ENCODE measurements at regions not wholly inside any gene's neighbourhood (a gene's known extent, or its start where the extent isn't known, plus 50 kb on each side); places are given as distances from the start of the nearest gene placed in this dataset.

GRCh38 chr6:21494505-21494904 lies 99.0 kb upstream of the SOX4 start:
- no peak for DNase-seq (ENCODE audit: insufficient read length)
- TF ChIP-seq TAF1 (IDR thresholded peaks at IDR 0.05; ENCODE audit: borderline replicate concordance, low read depth, low read length) (no peak), POLR2AphosphoS5 (IDR thresholded peaks at IDR 0.05; ENCODE audit: low read depth, low read length) (no peak), POLR2A (IDR thresholded peaks at IDR 0.05; ENCODE audit: low read depth, low read length) (no peak)
- no peak for FAIRE-seq

- TF ChIP-seq POLR2AphosphoS5 (IDR thresholded peaks at IDR 0.05; ENCODE audit: low read depth, low read length) (no peak), POLR2A (IDR thresholded peaks at IDR 0.05; ENCODE audit: low read depth, low read length) (no peak), TAF1 (IDR thresholded peaks at IDR 0.05; ENCODE audit: borderline replicate concordance, low read depth, low read length) (no peak)
- no peak for DNase-seq (ENCODE audit: insufficient read length)
- no peak for FAIRE-seq
These were observed 97.4 kb upstream of the SOX4 start for GRCh38 chr6:21496196-21496595.

DNA sequence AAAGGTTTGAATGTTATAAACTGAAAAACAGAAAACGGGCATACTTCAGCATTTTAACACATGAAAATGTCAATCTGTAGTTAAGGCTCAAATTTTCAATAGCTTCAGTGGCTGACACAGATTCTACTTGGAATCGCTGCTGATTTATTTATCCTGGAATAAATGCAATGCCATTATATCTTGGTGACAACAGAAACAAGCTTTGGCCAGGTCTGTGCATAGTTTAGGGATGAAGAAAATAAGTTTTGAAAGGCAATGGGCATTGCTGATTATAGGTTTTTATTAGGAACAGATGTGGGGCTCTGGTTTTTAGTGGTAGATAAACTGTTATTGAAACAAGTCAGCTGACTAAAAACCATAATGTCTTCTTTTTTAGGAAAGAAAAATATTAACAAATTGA lies 96.8 kb upstream of the SOX4 start:
- TF ChIP-seq TAF1 (IDR thresholded peaks at IDR 0.05; ENCODE audit: borderline replicate concordance, low read depth, low read length) = no peak
- no peak for TF ChIP-seq POLR2A (IDR thresholded peaks at IDR 0.05; ENCODE audit: low read depth, low read length)
- no peak for TF ChIP-seq POLR2AphosphoS5 (IDR thresholded peaks at IDR 0.05; ENCODE audit: low read depth, low read length)
- no peak for DNase-seq (ENCODE audit: insufficient read length)

GRCh38 chr6:21500314-21501020 lies 93.1 kb upstream of the SOX4 start:
- DNase-seq (ENCODE audit: insufficient read length) = no peak
- no peak for TF ChIP-seq POLR2AphosphoS5 (IDR thresholded peaks at IDR 0.05; ENCODE audit: low read depth, low read length)
- no peak for TF ChIP-seq TAF1 (IDR thresholded peaks at IDR 0.05; ENCODE audit: borderline replicate concordance, low read depth, low read length)
- TF ChIP-seq POLR2A (IDR thresholded peaks at IDR 0.05; ENCODE audit: low read depth, low read length) = no peak
- no peak for FAIRE-seq

More for the DNA sequence above, 96.8 kb upstream of the SOX4 start:
- no peak for FAIRE-seq

GRCh38 chr6:21501021-21501354 lies 92.6 kb upstream of the SOX4 start:
- DNase-seq (ENCODE audit: insufficient read length) = no peak
- no peak for TF ChIP-seq TAF1 (IDR thresholded peaks at IDR 0.05; ENCODE audit: borderline replicate concordance, low read depth, low read length)
- FAIRE-seq = no peak

DNA sequence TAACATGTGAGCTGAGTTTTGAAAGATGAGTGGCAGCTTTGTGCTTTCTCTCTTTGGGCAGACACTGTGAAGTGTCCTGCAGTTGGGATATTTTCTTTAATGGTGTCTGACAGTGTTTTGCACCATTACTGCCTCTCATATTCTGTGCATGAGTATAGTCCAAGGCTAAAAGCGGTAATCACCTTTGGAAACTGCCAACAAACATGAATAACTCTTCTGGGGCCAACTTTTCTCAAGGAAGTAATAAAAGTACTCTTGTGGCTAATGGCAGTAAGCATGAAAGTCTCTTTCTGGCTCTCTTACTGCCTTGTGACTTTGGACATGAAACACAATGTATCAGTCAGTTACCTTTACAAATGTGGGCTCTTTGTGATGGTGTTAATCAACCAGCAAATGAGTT lies 91.7 kb upstream of the SOX4 start:
- FAIRE-seq (no peak), DNase-seq (ENCODE audit: insufficient read length) (no peak)
- TF ChIP-seq POLR2AphosphoS5 (IDR thresholded peaks at IDR 0.05; ENCODE audit: low read depth, low read length) (no peak), POLR2A (IDR thresholded peaks at IDR 0.05; ENCODE audit: low read depth, low read length) (no peak), TAF1 (IDR thresholded peaks at IDR 0.05; ENCODE audit: borderline replicate concordance, low read depth, low read length) (no peak)

- TF ChIP-seq POLR2A (IDR thresholded peaks at IDR 0.05; ENCODE audit: low read depth, low read length) = no peak
- no peak for FAIRE-seq
- no peak for DNase-seq (ENCODE audit: insufficient read length)
These were observed 90.9 kb upstream of the SOX4 start for GRCh38 chr6:21502682-21503081.

- no peak for FAIRE-seq
- DNase-seq (ENCODE audit: insufficient read length) = no peak
- TF ChIP-seq POLR2A (IDR thresholded peaks at IDR 0.05; ENCODE audit: low read depth, low read length) = no peak
- no peak for TF ChIP-seq TAF1 (IDR thresholded peaks at IDR 0.05; ENCODE audit: borderline replicate concordance, low read depth, low read length)
- TF ChIP-seq POLR2AphosphoS5 (IDR thresholded peaks at IDR 0.05; ENCODE audit: low read depth, low read length) = no peak
These were observed 88.8 kb upstream of the SOX4 start for GRCh38 chr6:21504790-21505189.

- TF ChIP-seq POLR2AphosphoS5 (IDR thresholded peaks at IDR 0.05; ENCODE audit: low read depth, low read length) = no peak
- no peak for TF ChIP-seq TAF1 (IDR thresholded peaks at IDR 0.05; ENCODE audit: borderline replicate concordance, low read depth, low read length)
- TF ChIP-seq POLR2A (IDR thresholded peaks at IDR 0.05; ENCODE audit: low read depth, low read length) = no peak
- DNase-seq (ENCODE audit: insufficient read length) (no peak), FAIRE-seq (no peak)
These were observed 88.0 kb upstream of the SOX4 start for GRCh38 chr6:21505574-21505990.

DNA sequence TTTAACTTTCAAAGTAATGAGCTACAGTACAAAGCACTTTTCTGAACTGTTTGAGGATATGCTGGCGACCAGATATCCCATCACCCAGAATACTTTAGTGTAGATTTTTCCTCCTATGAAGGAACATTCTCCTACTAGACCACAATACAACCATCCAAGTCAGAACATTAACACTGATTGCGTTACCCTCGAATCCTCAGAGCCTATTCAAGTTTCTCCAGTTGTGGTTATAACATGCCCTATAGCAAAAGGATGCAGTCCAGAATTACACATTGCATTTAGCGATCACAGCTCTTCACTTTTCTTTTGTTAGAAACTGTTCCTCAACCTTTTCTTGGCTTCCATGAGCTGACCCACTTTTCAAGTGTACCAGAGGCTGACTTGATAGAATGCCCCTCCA lies 87.4 kb upstream of the SOX4 start:
- FAIRE-seq (no peak), DNase-seq (ENCODE audit: insufficient read length) (no peak)
- TF ChIP-seq POLR2A (IDR thresholded peaks at IDR 0.05; ENCODE audit: low read depth, low read length) (no peak), TAF1 (IDR thresholded peaks at IDR 0.05; ENCODE audit: borderline replicate concordance, low read depth, low read length) (no peak), POLR2AphosphoS5 (IDR thresholded peaks at IDR 0.05; ENCODE audit: low read depth, low read length) (no peak)

- DNase-seq (ENCODE audit: insufficient read length) = no peak
- FAIRE-seq = no peak
- TF ChIP-seq POLR2A (IDR thresholded peaks at IDR 0.05; ENCODE audit: low read depth, low read length) = no peak
These were observed 85.7 kb upstream of the SOX4 start for GRCh38 chr6:21507811-21508210.

DNA sequence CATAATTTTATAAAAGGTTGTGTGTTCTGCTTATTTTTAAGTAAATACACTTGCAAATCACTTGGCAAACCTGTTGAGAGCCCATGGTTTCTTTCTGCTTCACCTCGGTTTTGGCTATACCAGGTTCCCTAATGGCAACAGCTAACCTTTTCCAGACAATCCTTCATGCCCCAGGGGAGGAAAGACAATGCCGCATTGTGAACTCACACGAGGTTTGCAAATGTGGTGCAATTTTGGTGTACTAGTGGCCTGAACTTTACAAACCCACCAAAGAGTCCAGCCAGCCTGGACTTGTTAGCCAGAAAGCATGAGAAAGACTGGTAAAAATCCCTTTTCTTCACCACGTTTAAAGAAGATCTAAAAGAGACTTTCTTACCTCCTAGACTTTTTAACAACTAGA lies 84.8 kb upstream of the SOX4 start:
- TF ChIP-seq TAF1 (IDR thresholded peaks at IDR 0.05; ENCODE audit: borderline replicate concordance, low read depth, low read length) (no peak), POLR2A (IDR thresholded peaks at IDR 0.05; ENCODE audit: low read depth, low read length) (no peak)
- FAIRE-seq = peak; percentile 27
- no peak for DNase-seq (ENCODE audit: insufficient read length)

GRCh38 chr6:21511891-21512550 lies 81.5 kb upstream of the SOX4 start:
- FAIRE-seq = no peak
- TF ChIP-seq POLR2A (IDR thresholded peaks at IDR 0.05; ENCODE audit: low read depth, low read length) (no peak), TAF1 (IDR thresholded peaks at IDR 0.05; ENCODE audit: borderline replicate concordance, low read depth, low read length) (no peak)
- DNase-seq (ENCODE audit: insufficient read length) = no peak
